Lung (tissue), 11 donors: ENCODE measurements at regions not wholly inside any gene's neighbourhood (a gene's known extent, or its start where the extent isn't known, plus 50 kb on each side); places are given as distances from the start of the nearest gene placed in this dataset.

ENCODE experiments used
- ATAC-seq: fragments of 200-7000 bp; cut with Tn5 transposase; one replicate; pipeline ENCODE4 v1.9.1; 2020; ENCODE audit warnings: moderate number of reproducible peaks; ENCODE audit not compliant: insufficient read depth, low FRiP score
- DNase-seq, 3 donors: peaks; one replicate each; pipeline ENCODE4 v3.0.0-alpha.2; 2013 to 2017
- H3K27ac ChIP-seq, 2 donors: one replicate each; pipeline ENCODE4 v1.5.1; 2013; ENCODE audit warnings: mild to moderate bottlenecking in 2 of 2, moderate library complexity in 2 of 2, control low read depth in 1 of 2, inconsistent platforms in 1 of 2, low read depth in 1 of 2, low read length in 1 of 2
- H3K27me3 ChIP-seq, 3 donors: one replicate each; pipeline ENCODE4 v1.5.1; 2013; ENCODE audit warnings: low read length in 2 of 3; ENCODE audit not compliant: control insufficient read depth in 3 of 3, insufficient read depth in 3 of 3
- H3K36me3 ChIP-seq, 4 donors: one replicate each; pipeline ENCODE4 v1.5.1; 2013; ENCODE audit warnings: low read length in 4 of 4, mild to moderate bottlenecking in 1 of 4, moderate library complexity in 1 of 4; ENCODE audit not compliant: control insufficient read depth in 4 of 4, insufficient read depth in 4 of 4
- H3K4me1 ChIP-seq, 5 donors: one replicate each; pipeline ENCODE4 v1.5.1; 2013; ENCODE audit warnings: low read length in 5 of 5, mild to moderate bottlenecking in 2 of 5, moderate library complexity in 1 of 5; ENCODE audit not compliant: control insufficient read depth in 5 of 5, insufficient read depth in 5 of 5
- H3K4me3 ChIP-seq: one replicate; pipeline ENCODE4 v1.5.1; 2013; ENCODE audit warnings: mild to moderate bottlenecking, control low read depth, moderate library complexity
- H3K9ac ChIP-seq, 2 donors: one replicate each; pipeline ENCODE4 v1.5.1; 2013; ENCODE audit warnings: low read length in 2 of 2, control low read depth in 1 of 2; ENCODE audit not compliant: insufficient read depth in 1 of 2
- H3K9me3 ChIP-seq, 4 donors: one replicate each; pipeline ENCODE4 v1.5.1; 2013; ENCODE audit warnings: low read length in 3 of 4, mild to moderate bottlenecking in 1 of 4, moderate library complexity in 1 of 4; ENCODE audit not compliant: control insufficient read depth in 4 of 4, insufficient read depth in 3 of 4
- CTCF ChIP-seq: IDR thresholded peaks from 2 replicates; pipeline ENCODE4 v1.5.1; 2012; ENCODE audit warnings: mild to moderate bottlenecking; ENCODE audit errors: control extremely low read depth, extremely low read depth
- WGBS, 2 donors: extraction: QIAGEN DNeasy Blood & Tissue Kit; methylation state at CpG; one replicate each; pipeline ENCODE4 v1.1.7; 2013; 5-methylcytosine and 5-hydroxymethylcytosine counted together
- donor health status: control.
- donor health status: control.
- donor health status: Bipolar disorder and iron deficiency.
- donor health status: healthy.
- donor health status: DM: yes; HTN: yes; CAD: no.

GRCh38 chr4:96354036-96354712, 514.3 kb downstream of the PDHA2 start:
- ATAC-seq (no peak), DNase-seq (peak in 2 of 3 donors; percentile 4 to 25)
- Histone ChIP-seq H3K9ac (no peak overlapping the region), H3K27ac (no peak overlapping the region), H3K4me1 (no peaks in the 10 kb centered on the region), H3K4me3 (no peak overlapping the region), H3K9me3 (no peaks in the 10 kb centered on the region), H3K36me3 (no peaks in the 10 kb centered on the region), H3K27me3 (no peaks in the 10 kb centered on the region)
- WGBS, 2 donors = 11 to 17% methylated on average over 2 of the region's 2 CpGs
- no peak for TF ChIP-seq CTCF

- Histone ChIP-seq H3K27ac (no peak overlapping the region), H3K36me3 (no peaks in the 10 kb centered on the region), H3K27me3 (no peaks in the 10 kb centered on the region), H3K4me3 (no peak overlapping the region), H3K4me1 (no peaks in the 10 kb centered on the region), H3K9me3 (no peaks in the 10 kb centered on the region), H3K9ac (no peak overlapping the region)
- DNase-seq = no peak
- ATAC-seq = no peak
- WGBS, 2 donors = 84 to 85% methylated on average over 2 of the region's 2 CpGs
- no peak for TF ChIP-seq CTCF
These were observed 515.5 kb downstream of the PDHA2 start for GRCh38 chr4:96355414-96355813.

- H3K4me1 ChIP-seq = no peaks in the 10 kb centered on the region
- no peaks in the 10 kb centered on the region for H3K9me3 ChIP-seq
- no peak for TF ChIP-seq CTCF
- no peak overlapping the region for H3K9ac ChIP-seq
- no peaks in the 10 kb centered on the region for H3K27me3 ChIP-seq
- DNase-seq (peak in 1 of 3 donors; percentile 18), ATAC-seq (no peak)
- H3K27ac ChIP-seq = no peak overlapping the region
- WGBS, 2 donors = 59 to 65% methylated on average over 2 of the region's 2 CpGs
- no peak overlapping the region for H3K4me3 ChIP-seq
- H3K36me3 ChIP-seq = no peaks in the 10 kb centered on the region
These were observed 516.9 kb downstream of the PDHA2 start for GRCh38 chr4:96356591-96357370.
